ENCODE measurements at regions not wholly inside any gene's neighbourhood (a gene's known extent, or its start where the extent isn't known, plus 50 kb on each side); places are given as distances from the start of the nearest gene placed in this dataset.
A peak's percentile ranks its signal among the peaks of the same experiment; 100 is the strongest.

- DNase-seq, result no peak
Observed at GRCh38 chr17:54007855-54008254, 185.1 kb downstream of the KIF2B start.

GRCh38 chr17:54009502-54009901, 186.8 kb downstream of the KIF2B start:
- no peak for DNase-seq

DNA sequence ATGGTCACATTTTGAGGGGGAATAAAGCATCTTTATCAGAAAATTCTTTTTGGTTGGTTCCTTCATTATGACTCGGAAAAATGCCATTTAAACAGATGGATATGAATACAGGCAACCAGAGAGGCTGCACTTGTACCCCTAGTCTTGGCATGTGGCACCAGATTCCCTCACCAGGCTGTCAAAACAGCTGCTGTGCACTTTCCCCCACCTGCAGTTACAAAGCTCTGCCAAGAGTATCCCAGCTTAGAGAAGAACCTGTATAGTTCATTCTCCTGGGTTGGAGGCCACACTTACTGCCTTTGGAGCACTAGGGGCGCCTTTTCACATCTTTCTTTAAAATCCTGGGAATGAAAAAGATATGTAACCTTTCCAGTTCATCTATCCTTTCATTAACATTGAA, 190.3 kb downstream of the KIF2B start:
- no peak for DNase-seq

DNA sequence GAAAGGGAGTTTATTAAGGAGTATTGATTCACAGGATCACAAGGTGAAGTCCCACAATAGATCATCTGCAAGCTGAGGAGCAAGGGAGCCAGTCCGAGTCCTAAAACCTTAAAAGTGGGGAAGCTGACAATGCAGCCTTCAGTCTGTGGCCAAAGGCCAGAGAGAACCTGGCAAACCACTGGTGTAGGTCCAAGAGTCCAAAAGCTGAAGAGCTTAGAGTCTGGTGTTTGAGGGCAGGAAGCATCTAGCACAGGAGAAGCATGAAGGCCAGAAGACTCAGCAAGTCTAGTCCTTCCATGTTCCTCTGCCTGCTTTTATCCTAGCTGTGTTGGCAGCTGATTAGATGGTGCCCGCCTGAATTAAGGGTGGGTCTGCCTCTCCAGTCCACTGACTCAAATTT, 193.0 kb downstream of the KIF2B start:
- no peak for DNase-seq

GRCh38 chr17:54021418-54021817, 198.7 kb downstream of the KIF2B start:
- DNase-seq, result no peak

GRCh38 chr17:54028986-54029580, 206.4 kb downstream of the KIF2B start:
- no peak for DNase-seq

DNA sequence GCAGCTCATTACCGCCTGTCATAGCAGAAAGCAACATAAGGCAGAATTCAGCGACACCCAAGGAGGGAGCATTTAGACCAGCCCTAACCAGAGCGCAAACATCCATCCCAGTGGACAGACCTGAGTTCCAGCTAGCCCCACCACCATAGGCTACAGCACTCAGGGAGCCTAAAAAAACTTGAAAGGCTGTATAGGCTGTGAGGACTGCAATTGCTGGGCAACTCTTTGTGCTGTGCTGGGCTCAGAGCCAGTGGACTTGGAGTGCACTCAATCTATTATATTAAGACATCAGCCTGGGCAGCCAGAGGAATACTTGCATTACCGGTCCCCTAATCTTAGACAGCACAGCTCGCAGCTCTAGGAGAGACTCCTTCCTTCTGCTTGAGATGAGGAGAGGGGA, 207.3 kb downstream of the KIF2B start:
- no peak for DNase-seq

- DNase-seq, result no peak
Observed at GRCh38 chr17:54046570-54046969, 223.8 kb downstream of the KIF2B start.

GRCh38 chr17:54063639-54064038, 240.9 kb downstream of the KIF2B start:
- no peak for DNase-seq

DNA sequence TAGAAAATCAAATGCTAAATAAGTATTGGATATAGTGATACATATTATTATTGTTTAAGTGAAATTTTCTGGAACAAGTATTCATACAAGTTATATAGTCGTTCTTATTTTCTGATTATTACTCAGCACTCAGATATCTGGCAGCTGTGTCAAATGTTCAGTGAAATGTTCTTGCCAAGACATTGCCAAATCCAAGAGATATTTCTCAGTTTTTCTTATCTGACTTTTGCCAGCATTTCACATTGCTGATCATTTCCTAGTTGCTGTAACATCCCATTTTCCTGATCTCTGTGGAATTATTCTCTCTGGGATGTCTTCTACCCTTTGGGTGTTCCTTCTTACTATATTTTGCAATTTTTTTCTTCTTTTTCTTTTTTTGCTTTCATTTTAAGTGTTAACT, 262.3 kb downstream of the KIF2B start:
- DNase-seq, result peak in 1 of 3 donors; percentile 29

- DNase-seq, result no peak
Observed at GRCh38 chr17:54085934-54086333, 263.2 kb downstream of the KIF2B start.

GRCh38 chr17:54096216-54096615, 273.5 kb downstream of the KIF2B start:
- no peak for DNase-seq

DNA sequence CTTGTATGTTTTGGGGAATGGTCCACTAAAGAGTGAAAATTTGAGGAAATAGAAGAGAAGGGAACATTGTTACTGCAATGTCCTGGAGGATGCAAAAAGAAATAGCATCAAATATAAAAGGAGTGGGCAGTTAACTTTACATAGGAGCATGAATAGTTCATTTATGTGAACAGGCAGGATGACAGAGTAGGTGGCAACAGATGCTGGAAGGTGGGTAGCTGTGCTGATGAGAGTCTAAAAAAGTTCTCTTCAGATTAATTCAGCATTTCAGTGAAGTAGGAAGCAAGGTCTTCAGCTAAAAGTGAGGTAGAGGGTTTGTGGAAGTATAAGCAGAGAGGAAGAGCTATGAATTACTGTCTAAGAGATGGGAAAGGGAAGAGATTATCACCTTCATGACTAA, 276.5 kb downstream of the KIF2B start:
- DNase-seq, result no peak

GRCh38 chr17:54102246-54102645, 279.5 kb downstream of the KIF2B start:
- DNase-seq, result no peak

- no peak for DNase-seq
Observed at GRCh38 chr17:54111576-54111975, 288.8 kb downstream of the KIF2B start.

DNA sequence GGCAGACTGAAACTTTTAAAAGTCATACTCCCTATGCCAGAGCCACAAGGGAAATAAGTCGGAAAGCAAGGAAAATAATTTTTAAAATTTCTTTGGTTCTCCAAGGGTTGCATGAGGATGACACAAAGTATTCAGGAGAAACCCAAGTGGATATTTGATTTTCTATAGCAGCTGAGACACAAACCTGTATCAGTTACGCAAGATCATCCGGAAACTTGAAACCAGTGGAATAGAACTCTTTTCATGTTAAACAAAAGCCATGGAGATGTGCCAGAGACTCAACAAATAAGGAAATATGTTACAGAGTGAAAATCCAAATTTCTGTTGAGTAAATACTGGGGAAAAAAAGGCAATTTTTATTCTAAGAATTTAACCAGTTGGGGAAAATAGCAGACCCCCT, 294.7 kb downstream of the KIF2B start:
- no peak for DNase-seq

DNA sequence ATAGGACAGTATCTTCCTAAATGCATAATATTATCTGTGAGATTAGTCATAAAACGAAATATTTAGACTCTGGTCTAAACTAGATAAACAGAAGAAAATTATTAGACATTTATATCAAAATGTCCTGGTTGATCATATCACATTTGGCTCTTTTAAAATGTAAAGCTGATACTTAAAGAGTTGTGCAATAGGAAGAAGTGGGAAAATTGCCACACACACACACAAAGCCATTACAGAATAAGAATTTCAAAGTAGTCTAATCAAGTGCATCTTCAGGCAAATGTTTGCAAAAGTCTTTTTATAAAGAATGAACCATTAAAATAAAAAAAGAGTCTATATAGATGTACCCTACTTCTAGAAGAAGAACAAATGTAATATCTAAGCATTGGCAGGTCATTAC, 301.7 kb downstream of the KIF2B start:
- peak in 1 of 3 donors; percentile 5 for DNase-seq

DNA sequence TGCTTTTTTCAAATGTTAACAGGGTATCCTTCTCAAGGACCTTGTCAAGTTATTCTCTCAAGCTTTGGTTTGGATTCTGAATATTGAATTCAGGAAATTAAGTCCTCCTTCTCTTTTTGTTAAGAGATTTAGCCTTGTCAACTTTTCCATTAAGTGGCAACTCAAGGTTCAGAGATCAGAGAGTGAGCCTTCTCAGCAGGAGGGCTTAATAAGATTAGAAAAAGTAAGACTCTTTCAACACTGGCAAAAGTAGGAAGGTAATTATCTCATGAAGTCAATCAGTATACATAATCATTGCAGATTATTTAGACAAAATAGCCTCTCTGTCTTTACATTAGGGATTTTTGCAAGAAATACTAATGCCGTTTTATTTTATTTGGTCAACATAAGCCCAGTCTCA, 330.7 kb downstream of the KIF2B start:
- no peak for DNase-seq

DNA sequence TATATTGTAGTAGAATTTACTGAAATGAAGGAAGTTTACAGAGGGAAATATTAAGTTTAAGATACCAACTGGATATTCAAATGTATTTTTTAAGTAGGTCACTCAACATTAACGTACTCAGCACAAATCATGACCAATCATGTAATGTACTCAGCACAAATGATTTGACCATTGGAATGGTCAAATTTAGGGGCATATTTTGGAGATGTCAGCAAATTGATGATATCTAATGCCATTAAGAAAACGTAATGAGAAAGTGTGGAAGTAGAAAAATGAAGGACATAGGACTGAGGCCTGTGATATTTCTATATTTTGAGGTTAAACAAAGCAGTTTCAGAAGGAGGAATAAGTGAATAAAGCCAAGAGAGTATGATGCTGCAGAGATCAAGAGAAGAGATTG, 334.8 kb downstream of the KIF2B start:
- no peak for DNase-seq

DNA sequence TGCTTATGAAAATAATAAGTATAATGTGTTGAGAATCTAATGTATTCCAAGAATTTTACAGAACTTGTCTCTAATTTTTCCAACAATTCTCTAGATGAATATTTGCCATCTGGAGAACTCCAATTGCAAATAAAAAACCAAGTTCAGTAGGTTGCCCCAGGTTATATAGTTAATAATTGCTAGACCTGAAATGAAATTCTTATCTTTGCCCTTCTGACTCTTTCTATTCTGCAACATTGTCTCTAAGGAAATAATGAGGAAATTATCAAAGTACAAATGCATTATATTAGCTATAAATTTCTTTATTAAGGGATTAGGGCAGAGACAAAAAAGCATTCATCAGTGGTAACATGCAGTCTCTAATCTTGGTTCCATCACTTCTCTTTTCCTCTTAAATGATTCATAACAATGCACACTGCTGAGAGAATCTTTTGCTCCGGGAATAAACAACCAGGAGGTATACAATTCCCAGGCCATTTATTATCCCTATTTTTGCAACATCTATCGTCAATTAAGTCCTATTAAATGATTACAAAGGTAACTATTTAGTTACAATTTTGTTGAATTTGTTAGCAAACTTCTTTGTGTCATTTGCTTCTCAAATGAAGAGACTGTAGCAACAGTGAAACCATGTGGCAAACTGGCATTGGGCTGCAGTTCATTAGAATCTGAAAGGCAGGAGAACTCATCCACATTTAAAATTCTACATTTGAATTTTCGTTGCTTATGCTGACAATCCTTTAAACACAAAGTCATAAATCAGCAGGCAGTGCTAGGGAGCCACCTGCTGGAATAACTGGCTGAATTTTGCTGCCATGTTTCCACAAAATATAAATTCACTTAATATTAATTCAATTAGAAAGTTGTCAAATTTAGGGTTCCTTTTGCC, 349.6 kb downstream of the KIF2B start:
- DNase-seq, result peak in 1 of 3 donors; percentile 36

DNA sequence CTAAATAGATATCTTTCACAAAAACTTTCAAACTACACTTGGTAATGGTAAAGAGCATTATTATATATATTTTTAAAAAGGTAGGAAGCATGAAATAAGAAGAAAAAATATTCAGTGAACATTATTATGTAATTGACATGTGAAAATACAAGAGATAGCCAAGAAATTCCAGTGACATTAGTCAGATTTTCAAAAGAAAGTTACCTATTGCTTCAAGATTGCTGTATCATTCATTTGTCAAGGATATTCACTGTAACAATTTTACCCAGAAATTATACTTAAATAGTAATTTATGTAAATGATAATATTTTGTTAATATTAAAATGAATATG, 350.2 kb downstream of the KIF2B start:
- no peak for DNase-seq

DNA sequence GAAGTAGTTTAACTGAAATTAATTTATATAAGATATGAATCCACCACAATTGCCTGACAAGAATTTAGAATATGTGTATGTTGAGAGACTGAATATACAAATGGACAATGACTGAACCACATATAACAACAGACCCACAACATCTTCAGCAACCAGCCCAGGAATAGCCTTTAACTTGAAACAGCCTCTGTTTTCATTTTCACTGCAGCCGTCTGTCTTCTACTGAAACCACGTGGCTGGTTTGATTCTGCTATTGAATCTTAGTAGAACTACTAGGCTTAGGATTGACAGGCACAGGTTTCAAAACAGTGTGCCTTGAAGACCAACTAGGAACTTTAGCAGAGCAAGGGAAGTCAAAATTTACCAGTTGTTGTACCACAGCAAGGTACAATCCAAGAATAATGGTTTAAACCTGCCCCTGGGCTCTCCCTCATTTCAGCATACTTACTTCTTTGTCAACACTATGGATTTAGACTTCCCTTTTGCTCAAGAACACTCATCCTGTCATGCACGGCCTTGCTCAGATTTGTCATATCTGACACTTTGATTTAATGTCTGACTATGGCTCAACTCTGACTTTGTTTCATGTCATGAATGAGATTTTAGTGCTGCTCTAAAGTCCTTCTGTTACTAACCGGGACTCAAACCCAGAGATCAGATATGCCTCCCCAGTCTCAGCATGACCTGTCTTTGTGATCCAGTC, 355.0 kb downstream of the KIF2B start:
- DNase-seq, result no peak

GRCh38 chr17:54180950-54181349, 358.2 kb downstream of the KIF2B start:
- peak in 2 of 3 donors; percentile 32 to 56 for DNase-seq

All from muscle of back (tissue), 3 donors.